H9 (cell line): ENCODE measurements at regions not wholly inside any gene's neighbourhood (a gene's known extent, or its start where the extent isn't known, plus 50 kb on each side); places are given as distances from the start of the nearest gene placed in this dataset.

Experiments
- DNase-seq: peaks from one replicate; pipeline ENCODE4 v3.0.0-alpha.2; 2017
- H2AFZ ChIP-seq: one replicate; pipeline ENCODE4 v1.6.1; 2013; ENCODE audit warnings: mild to moderate bottlenecking, low read length, control low read depth, moderate library complexity
- H2AK5ac ChIP-seq: 2 replicates; pipeline ENCODE4 v1.6.1; 2013; ENCODE audit warnings: low read length, control low read depth, mixed read lengths; ENCODE audit not compliant: insufficient read length
- H2BK120ac ChIP-seq: one replicate; pipeline ENCODE4 v1.6.1; 2013; ENCODE audit warnings: low read depth, mild to moderate bottlenecking, low read length, control low read depth, inconsistent platforms; ENCODE audit not compliant: poor library complexity, severe bottlenecking
- H2BK12ac ChIP-seq: 2 replicates; pipeline ENCODE4 v1.6.1; 2013; ENCODE audit warnings: low read length, control low read depth, mixed read lengths, low read depth; ENCODE audit not compliant: insufficient read length
- H2BK15ac ChIP-seq: 2 replicates; pipeline ENCODE4 v1.6.1; 2013; ENCODE audit warnings: low read depth, low read length, control low read depth
- H2BK20ac ChIP-seq: one replicate; pipeline ENCODE4 v1.6.1; 2013; ENCODE audit warnings: low read depth, mild to moderate bottlenecking, low read length, control low read depth, inconsistent platforms; ENCODE audit not compliant: poor library complexity, severe bottlenecking
- H2BK5ac ChIP-seq: 2 replicates; pipeline ENCODE4 v1.6.1; 2013; ENCODE audit warnings: low read length, control low read depth, mixed read lengths; ENCODE audit not compliant: insufficient read length
- H3K14ac ChIP-seq: 2 replicates; pipeline ENCODE4 v1.6.1; 2013; ENCODE audit warnings: low read length, control low read depth; ENCODE audit not compliant: insufficient read depth
- H3K18ac ChIP-seq: 2 replicates; pipeline ENCODE4 v1.6.1; 2013; ENCODE audit warnings: low read depth, mild to moderate bottlenecking, mixed read lengths, low read length, control low read depth; ENCODE audit not compliant: insufficient read length
- H3K23ac ChIP-seq: 2 replicates; pipeline ENCODE4 v1.6.1; 2013; ENCODE audit warnings: low read length, control low read depth, mixed read lengths, low read depth; ENCODE audit not compliant: insufficient read length
- H3K23me2 ChIP-seq: 2 replicates; pipeline ENCODE4 v1.6.1; 2013; ENCODE audit warnings: low read depth, mild to moderate bottlenecking, mixed read lengths, low read length, control low read depth; ENCODE audit not compliant: insufficient read length, poor library complexity, severe bottlenecking
- H3K27ac ChIP-seq: 2 replicates; pipeline ENCODE4 v1.5.1; 2013; ENCODE audit warnings: low read length, control low read depth, mixed read lengths, low read depth; ENCODE audit not compliant: insufficient read length
- H3K27me3 ChIP-seq: 2 replicates; pipeline ENCODE4 v1.6.1; 2013; ENCODE audit warnings: low read length, control low read depth, inconsistent platforms; ENCODE audit not compliant: insufficient read depth
- H3K4ac ChIP-seq: 2 replicates; pipeline ENCODE4 v1.6.1; 2013; ENCODE audit warnings: low read depth, mild to moderate bottlenecking, control low read depth, inconsistent platforms, low read length, moderate library complexity
- H3K4me1 ChIP-seq: 2 replicates; pipeline ENCODE4 v1.6.1; 2013; ENCODE audit warnings: low read length, control low read depth, inconsistent platforms; ENCODE audit not compliant: insufficient read depth
- H3K4me2 ChIP-seq: 2 replicates; pipeline ENCODE4 v1.6.1; 2013; ENCODE audit warnings: low read length, control low read depth, mixed read lengths; ENCODE audit not compliant: insufficient read length, insufficient read depth
- H3K56ac ChIP-seq: 2 replicates; pipeline ENCODE4 v1.6.1; 2013; ENCODE audit warnings: low read depth, mild to moderate bottlenecking, mixed read lengths, low read length, control low read depth; ENCODE audit not compliant: insufficient read length
- H3K79me1 ChIP-seq: 2 replicates; pipeline ENCODE4 v1.6.1; 2013; ENCODE audit warnings: low read depth, mild to moderate bottlenecking, moderate library complexity, low read length, control low read depth, inconsistent platforms; ENCODE audit not compliant: insufficient read depth, poor library complexity, severe bottlenecking
- H3K79me2 ChIP-seq: 2 replicates; pipeline ENCODE4 v1.6.1; 2013; ENCODE audit warnings: low read length, control low read depth, inconsistent platforms; ENCODE audit not compliant: insufficient read depth
- H3K9ac ChIP-seq: 2 replicates; pipeline ENCODE4 v1.6.1; 2013; ENCODE audit warnings: low read length, control low read depth, mixed read lengths; ENCODE audit not compliant: insufficient read length; ENCODE audit errors: extremely low read depth
- H3K9me3 ChIP-seq: one replicate; pipeline ENCODE4 v1.6.1; 2013; ENCODE audit warnings: low read depth, low read length, inconsistent platforms; ENCODE audit not compliant: control insufficient read depth
- H3T11ph ChIP-seq: one replicate; pipeline ENCODE4 v1.6.1; 2013; ENCODE audit warnings: mild to moderate bottlenecking, low read length, control low read depth, inconsistent platforms
- H4K20me1 ChIP-seq: one replicate; pipeline ENCODE4 v1.6.1; 2013; ENCODE audit not compliant: control insufficient read depth, insufficient read length, insufficient read depth
- H4K5ac ChIP-seq: 2 replicates; pipeline ENCODE4 v1.6.1; 2013; ENCODE audit warnings: low read depth, mild to moderate bottlenecking, mixed read lengths, low read length, control low read depth; ENCODE audit not compliant: insufficient read length
- H4K8ac ChIP-seq: replicated peaks from 2 replicates; pipeline ENCODE4 v1.6.1; 2013; ENCODE audit warnings: low read length, control low read depth, mixed read lengths, low read depth; ENCODE audit not compliant: insufficient read length
- H4K91ac ChIP-seq: 2 replicates; pipeline ENCODE4 v1.6.1; 2013; ENCODE audit warnings: low read depth, mild to moderate bottlenecking, moderate library complexity, mixed read lengths, low read length, control low read depth; ENCODE audit not compliant: insufficient read length
- H3K27ac Mint-ChIP-seq, 3 experiments: 2 replicates in 2 of 3; 3 replicates in 1 of 3; pipeline ENCODE4 v1.8.0; 2020 to 2021; ENCODE audit warnings: mixed read lengths in 3 of 3, mild to moderate bottlenecking in 1 of 3, moderate library complexity in 1 of 3
- H3K27me3 Mint-ChIP-seq: 2 replicates; pipeline ENCODE4 v1.8.0; 2021; ENCODE audit warnings: low read depth, mild to moderate bottlenecking, moderate library complexity, mixed read lengths
- H3K36me3 Mint-ChIP-seq, 3 experiments: 2 replicates in 2 of 3; 3 replicates in 1 of 3; pipeline ENCODE4 v1.8.0; 2020 to 2021; ENCODE audit warnings: low read depth in 3 of 3, mixed read lengths in 3 of 3; ENCODE audit not compliant: insufficient read depth in 1 of 3
- H3K4me1 Mint-ChIP-seq, 2 experiments: 2 replicates each; pipeline ENCODE4 v1.8.0; 2020; ENCODE audit warnings: mixed read lengths in 2 of 2
- H3K4me3 Mint-ChIP-seq, 2 experiments: 2 replicates in 1 of 2; 3 replicates in 1 of 2; pipeline ENCODE4 v1.8.0; 2020 to 2021; ENCODE audit warnings: mild to moderate bottlenecking in 2 of 2, mixed read lengths in 2 of 2, moderate library complexity in 1 of 2
- H3K9me3 Mint-ChIP-seq, 2 experiments: 2 replicates in 1 of 2; 3 replicates in 1 of 2; pipeline ENCODE4 v1.8.0; 2020; ENCODE audit warnings: mild to moderate bottlenecking in 2 of 2, mixed read lengths in 2 of 2, moderate library complexity in 1 of 2
- CTCF ChIP-seq: fragments of 200-600 bp; sonication (generic); conservative IDR thresholded peaks from 3 replicates; pipeline ENCODE4 v1.8.0; 2021; ENCODE audit warnings: antibody characterized with exemption, mild to moderate bottlenecking
- WGBS: extraction: QIAGEN DNeasy Blood & Tissue Kit; methylation state at CpG from one replicate; pipeline ENCODE4 v1.1.7; 2013; ENCODE audit warnings: missing lambda C conversion rate, low lambda C conversion rate, mixed read lengths; ENCODE audit not compliant: insufficient read length; ENCODE audit errors: extremely low coverage; 5-methylcytosine and 5-hydroxymethylcytosine counted together

- no CpG with 5 or more reads among the region's 2 CpGs for WGBS
- Mint-ChIP-seq H3K4me1 (peaks cover 7 to 14% of the 10 kb centered on the region in 2 experiments; a peak in 2 of 4 replicates), H3K27me3 (no peaks in the 10 kb centered on the region), H3K4me3 (no peak overlapping the region), H3K36me3 (no peaks in the 10 kb centered on the region), H3K9me3 (peaks cover 0 to 4% of the 10 kb centered on the region in 2 experiments; a peak in 1 of 5 replicates), H3K27ac (no peak overlapping the region; a peak in 1 of 7 replicates)
- H3K18ac ChIP-seq, result no peak overlapping the region
- DNase-seq, result peak; percentile 51
- H4K8ac ChIP-seq, result no peak overlapping the region
- H3K23me2 ChIP-seq, result no peaks in the 10 kb centered on the region
- H2BK15ac ChIP-seq, result no peak overlapping the region
- no peak overlapping the region for H2BK120ac ChIP-seq
- H3K9me3 ChIP-seq, result no peaks in the 10 kb centered on the region
- H3K4me2 ChIP-seq, result no peak overlapping the region
- H3K27ac ChIP-seq, result no peak overlapping the region
- H4K5ac ChIP-seq, result no peak overlapping the region
- H2BK12ac ChIP-seq, result no peak overlapping the region
- H3K79me1 ChIP-seq, result no peaks in the 10 kb centered on the region
- no peaks in the 10 kb centered on the region; the same call in 1 of the 2 replicates for H3K4me1 ChIP-seq
- no peak overlapping the region for H3K9ac ChIP-seq
- H3T11ph ChIP-seq, result no peak overlapping the region
- H2BK5ac ChIP-seq, result no peak overlapping the region
- H4K20me1 ChIP-seq, result no peaks in the 10 kb centered on the region
- no peak overlapping the region for H2BK20ac ChIP-seq
- H3K14ac ChIP-seq, result no peak overlapping the region
- no peak overlapping the region for H2AK5ac ChIP-seq
- no peak overlapping the region for H3K4ac ChIP-seq
- H3K79me2 ChIP-seq, result no peaks in the 10 kb centered on the region
- no peaks in the 10 kb centered on the region for H3K27me3 ChIP-seq
- H3K56ac ChIP-seq, result no peak overlapping the region
- no peak overlapping the region for H3K23ac ChIP-seq
- peak; percentile 54 for TF ChIP-seq CTCF
- H4K91ac ChIP-seq, result no peak overlapping the region
- H2AFZ ChIP-seq, result no peak overlapping the region
Measured at GRCh38 chr12:76952995-76953394, 74.2 kb upstream of the CSRP2 start.
